RCC 7860 (cell line): ENCODE measurements at regions not wholly inside any gene's neighbourhood (a gene's known extent, or its start where the extent isn't known, plus 50 kb on each side); places are given as distances from the start of the nearest gene placed in this dataset.
"Not testable (repeated sequence)": the region's sequence is repeated elsewhere in the genome, so short reads cannot be mapped to it uniquely, and the experiment has no call there.

ENCODE experiments used
- DNase-seq: peaks from one replicate; pipeline ENCODE4 v3.0.0-alpha.2; 2015; ENCODE audit warnings: low spot score
- FAIRE-seq: peaks from 2 replicates; lab custom pipeline; 2012; peaks lifted over from hg19 to GRCh38; lab: Jason Lieb, UNC

- DNase-seq (no peak), FAIRE-seq (no peak)
These were observed 87.9 kb upstream of the NPSR1 start for GRCh38 chr7:34569975-34570699.

- FAIRE-seq (no peak), DNase-seq (no peak)
These were observed 83.0 kb upstream of the NPSR1 start for GRCh38 chr7:34575006-34575405.

- not testable (repeated sequence) for DNase-seq, FAIRE-seq
These were observed 80.1 kb upstream of the NPSR1 start for GRCh38 chr7:34577934-34578333.

- not testable (repeated sequence) for FAIRE-seq
These were observed 76.3 kb upstream of the NPSR1 start for GRCh38 chr7:34581698-34582097.

GRCh38 chr7:34584526-34584925 lies 73.5 kb upstream of the NPSR1 start:
- FAIRE-seq: no peak
- DNase-seq: no peak

More at GRCh38 chr7:34581698-34582097, 76.3 kb upstream of the NPSR1 start:
- not testable (repeated sequence) for DNase-seq

- DNase-seq (peak; percentile 29), FAIRE-seq (no peak)
These were observed 61.1 kb upstream of the NPSR1 start for GRCh38 chr7:34596887-34597286.

GRCh38 chr7:34603711-34604444 lies 54.1 kb upstream of the NPSR1 start:
- FAIRE-seq (no peak), DNase-seq (no peak)
